Hepatocyte (in vitro differentiated cells): ENCODE measurements at regions not wholly inside any gene's neighbourhood (a gene's known extent, or its start where the extent isn't known, plus 50 kb on each side); places are given as distances from the start of the nearest gene placed in this dataset.

Experiments used
- DNase-seq: peaks from one replicate; pipeline ENCODE4 v3.0.0-alpha.2; 2016; ENCODE audit warnings: low spot score
- H2AFZ ChIP-seq: fragments of 200-600 bp; sonication (generic); 2 replicates; pipeline ENCODE4 v1.6.0; 2016; ENCODE audit warnings: antibody characterized with exemption, mild to moderate bottlenecking
- H3K27ac ChIP-seq: fragments of 200-600 bp; sonication (generic); 2 replicates; pipeline ENCODE4 v1.5.1; 2016; ENCODE audit warnings: mild to moderate bottlenecking
- H3K27me3 ChIP-seq: fragments of 200-600 bp; sonication (generic); 2 replicates; pipeline ENCODE4 v1.6.1; 2016
- H3K36me3 ChIP-seq: fragments of 200-600 bp; sonication (generic); replicated peaks from 2 replicates; pipeline ENCODE4 v1.5.1; 2016; ENCODE audit warnings: low read depth; ENCODE audit not compliant: insufficient read depth
- H3K4me1 ChIP-seq: fragments of 200-600 bp; sonication (generic); 2 replicates; pipeline ENCODE4 v1.5.1; 2016; ENCODE audit warnings: mild to moderate bottlenecking, moderate library complexity; ENCODE audit not compliant: insufficient read depth
- H3K4me2 ChIP-seq: fragments of 200-600 bp; sonication (generic); 2 replicates; pipeline ENCODE4 v1.6.0; 2016
- H3K4me3 ChIP-seq: fragments of 200-600 bp; sonication (generic); 2 replicates; pipeline ENCODE4 v1.5.1; 2016; ENCODE audit warnings: mild to moderate bottlenecking
- H3K79me2 ChIP-seq: fragments of 200-600 bp; sonication (generic); 2 replicates; pipeline ENCODE4 v1.6.0; 2017; ENCODE audit warnings: mild to moderate bottlenecking
- H3K9me2 ChIP-seq: fragments of 200-600 bp; sonication (generic); replicated peaks from 2 replicates; pipeline ENCODE4 v1.6.0; 2017; ENCODE audit warnings: mild to moderate bottlenecking; ENCODE audit not compliant: insufficient read depth
- H3K9me3 ChIP-seq: fragments of 200-600 bp; sonication (generic); 2 replicates; pipeline ENCODE4 v1.5.1; 2016; ENCODE audit warnings: low read depth, mild to moderate bottlenecking
- H4K20me1 ChIP-seq: fragments of 200-600 bp; sonication (generic); 2 replicates; pipeline ENCODE4 v1.6.0; 2016; ENCODE audit warnings: mild to moderate bottlenecking; ENCODE audit not compliant: insufficient read depth, poor library complexity, severe bottlenecking
- CTCF ChIP-seq: fragments of 200-600 bp; sonication (generic); IDR thresholded peaks from 2 replicates; pipeline ENCODE4 v1.5.1; 2016; ENCODE audit warnings: antibody characterized with exemption, mild to moderate bottlenecking; ENCODE audit not compliant: poor library complexity
- EZH2 ChIP-seq: fragments of 200-600 bp; sonication (generic); IDR thresholded peaks from 2 replicates; pipeline ENCODE4 v1.6.1; 2016; ENCODE audit warnings: antibody characterized with exemption, mild to moderate bottlenecking, borderline replicate concordance
- EZH2phosphoT487 ChIP-seq: fragments of 200-600 bp; sonication (generic); IDR thresholded peaks from one replicate; pipeline ENCODE4 v1.6.1; 2018; ENCODE audit warnings: antibody characterized with exemption, mild to moderate bottlenecking, low read depth, moderate library complexity; ENCODE audit not compliant: unreplicated experiment, severe bottlenecking
- WGBS: methylation state at CpG from one replicate; pipeline ENCODE4 v1.1.6; 2016; ENCODE audit warnings: low lambda C conversion rate; ENCODE audit errors: missing lambda C conversion rate; 5-methylcytosine and 5-hydroxymethylcytosine counted together

DNA sequence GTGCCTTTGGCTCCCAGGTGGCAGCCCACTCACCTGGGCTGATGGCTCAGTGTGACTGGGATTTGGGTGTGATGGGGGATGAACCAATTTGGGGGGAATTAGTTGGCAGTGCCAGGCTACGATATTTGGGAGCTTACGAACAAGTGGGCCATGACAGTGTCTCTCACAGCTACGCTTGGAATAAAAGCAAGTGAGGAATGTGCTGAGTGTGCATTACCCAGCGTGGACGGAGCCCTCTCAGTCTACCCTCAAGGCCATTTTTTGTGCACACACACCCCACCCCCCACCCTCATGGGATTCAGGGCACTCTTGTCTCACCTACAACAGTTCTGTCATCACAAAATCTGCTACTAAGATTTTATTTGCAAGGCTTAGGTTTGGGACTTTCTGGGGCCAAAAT is 329.1 kb downstream of the NDFIP2 start:
- TF ChIP-seq EZH2phosphoT487 (no peak), CTCF (no peak), EZH2 (no peak)
- Histone ChIP-seq H3K79me2 (no peaks in the 10 kb centered on the region), H3K9me3 (no peaks in the 10 kb centered on the region), H4K20me1 (no peaks in the 10 kb centered on the region), H3K36me3 (no peaks in the 10 kb centered on the region), H3K4me1 (peaks cover 11% of the 10 kb centered on the region), H3K4me2 (no peak overlapping the region), H3K9me2 (no peaks in the 10 kb centered on the region), H3K4me3 (no peak overlapping the region), H2AFZ (no peak overlapping the region), H3K27me3 (no peaks in the 10 kb centered on the region), H3K27ac (peak overlapping the region; percentile 23)
- 80% methylated on average over 5 of the region's 5 CpGs for WGBS
- DNase-seq: no peak

- no peaks in the 10 kb centered on the region for H4K20me1 ChIP-seq
- TF ChIP-seq EZH2phosphoT487: no peak
- no peak for TF ChIP-seq EZH2
- no peak for TF ChIP-seq CTCF
- H3K9me2 ChIP-seq: no peaks in the 10 kb centered on the region
- peaks cover 11% of the 10 kb centered on the region for H3K4me1 ChIP-seq
- H3K4me2 ChIP-seq: no peak overlapping the region
- H3K27me3 ChIP-seq: no peaks in the 10 kb centered on the region
- no peak overlapping the region for H2AFZ ChIP-seq
- 94% methylated on average over 3 of the region's 3 CpGs for WGBS
- DNase-seq: no peak
- H3K27ac ChIP-seq: no peak overlapping the region
- H3K9me3 ChIP-seq: no peaks in the 10 kb centered on the region
- H3K4me3 ChIP-seq: no peak overlapping the region
- H3K36me3 ChIP-seq: no peaks in the 10 kb centered on the region
- no peaks in the 10 kb centered on the region for H3K79me2 ChIP-seq
Observed at GRCh38 chr13:79808475-79808874, 327.5 kb downstream of the NDFIP2 start.

DNA sequence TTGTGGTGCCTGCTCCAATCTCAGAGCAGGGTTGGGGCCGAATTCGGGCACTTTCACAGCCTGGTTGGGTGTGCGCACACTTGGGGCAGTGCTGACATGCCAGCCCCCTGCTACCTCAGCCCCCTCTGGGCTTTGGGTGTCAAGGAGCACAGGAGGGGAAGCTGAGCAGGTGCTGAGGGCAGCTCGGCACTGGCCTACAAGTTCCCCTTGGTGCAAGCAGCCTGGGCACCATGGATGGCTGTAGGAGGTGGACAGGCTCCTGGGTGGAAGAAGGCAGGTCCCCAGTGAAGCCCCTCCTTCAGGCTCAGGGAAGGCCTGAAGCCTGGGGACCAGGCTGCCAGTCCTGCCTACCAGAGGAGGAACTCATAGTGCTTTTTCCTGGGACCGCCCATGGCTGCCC is 326.6 kb downstream of the NDFIP2 start:
- Histone ChIP-seq H4K20me1 (no peaks in the 10 kb centered on the region), H3K79me2 (no peaks in the 10 kb centered on the region), H3K27ac (no peak overlapping the region), H3K36me3 (no peaks in the 10 kb centered on the region), H3K9me2 (no peaks in the 10 kb centered on the region), H2AFZ (no peak overlapping the region), H3K4me1 (peaks cover 11% of the 10 kb centered on the region), H3K9me3 (no peaks in the 10 kb centered on the region), H3K27me3 (no peaks in the 10 kb centered on the region), H3K4me3 (no peak overlapping the region), H3K4me2 (no peak overlapping the region)
- no peak for TF ChIP-seq EZH2phosphoT487
- TF ChIP-seq CTCF: no peak
- no peak for TF ChIP-seq EZH2
- no peak for DNase-seq
- WGBS: 79% methylated on average over 5 of the region's 5 CpGs

- WGBS: 98% methylated on average over 2 of the region's 2 CpGs
- no peaks in the 10 kb centered on the region for H3K79me2 ChIP-seq
- DNase-seq: no peak
Observed at GRCh38 chr13:79806821-79807220, 325.9 kb downstream of the NDFIP2 start.

More at GRCh38 chr13:79806821-79807220, 325.9 kb downstream of the NDFIP2 start:
- H3K4me3 ChIP-seq: no peak overlapping the region
- no peak overlapping the region for H3K27ac ChIP-seq
- H3K4me2 ChIP-seq: no peak overlapping the region
- H3K4me1 ChIP-seq: peaks cover 11% of the 10 kb centered on the region
- H3K36me3 ChIP-seq: no peaks in the 10 kb centered on the region
- H3K9me2 ChIP-seq: no peaks in the 10 kb centered on the region
- no peaks in the 10 kb centered on the region for H3K9me3 ChIP-seq
- TF ChIP-seq CTCF (no peak), EZH2phosphoT487 (no peak), EZH2 (no peak)
- H2AFZ ChIP-seq: no peak overlapping the region
- no peaks in the 10 kb centered on the region for H4K20me1 ChIP-seq
- H3K27me3 ChIP-seq: no peaks in the 10 kb centered on the region
